ENCODE measurements at regions not wholly inside any gene's neighbourhood (a gene's known extent, or its start where the extent isn't known, plus 50 kb on each side); places are given as distances from the start of the nearest gene placed in this dataset.

GRCh38 chr5:73373814-73374510, 74.6 kb downstream of the FOXD1 start:
- DNase-seq, result no peak

DNA sequence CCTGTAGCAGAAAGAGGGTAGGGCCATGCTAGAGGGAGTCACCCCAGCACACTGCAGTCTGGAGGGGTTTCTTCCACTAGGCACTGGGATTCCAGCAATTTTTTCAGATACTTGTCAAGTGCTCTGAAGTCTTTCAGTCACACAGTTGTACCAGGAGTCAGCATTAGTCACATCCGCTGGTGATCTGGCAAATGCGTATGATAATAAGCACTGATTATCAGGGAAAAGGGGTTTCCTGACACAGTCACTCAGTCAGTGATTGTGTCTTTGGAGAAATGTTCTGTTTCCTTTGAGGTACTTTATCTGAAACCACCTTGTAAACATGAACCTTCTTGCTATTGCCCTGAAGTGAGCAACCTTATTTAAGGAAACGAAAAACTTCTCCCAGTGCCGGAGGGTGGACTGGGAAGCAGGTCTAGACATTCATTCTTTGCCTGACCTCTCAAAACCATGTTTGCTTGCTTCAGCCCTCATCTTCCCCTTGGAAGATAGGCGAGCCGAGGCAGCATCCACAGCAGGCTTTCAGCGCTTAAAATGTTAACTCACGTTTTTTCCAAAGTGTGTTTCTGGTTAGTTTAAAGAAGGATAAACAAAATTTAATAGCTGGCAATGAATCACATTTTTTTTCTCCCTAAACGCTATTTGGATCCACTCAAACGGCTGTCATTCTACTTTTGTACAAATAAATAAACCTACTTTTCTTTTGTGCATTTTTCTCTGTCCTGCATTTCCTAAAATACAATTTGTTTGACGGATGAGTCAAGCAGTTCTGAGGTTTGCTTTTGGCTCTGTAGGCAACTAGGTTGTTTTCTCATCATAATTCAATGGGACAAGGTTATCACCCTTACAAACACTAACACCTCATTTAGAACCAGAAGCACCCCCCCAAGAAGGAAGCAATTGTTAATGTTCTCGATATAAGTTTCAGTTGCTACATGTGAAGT, 77.7 kb downstream of the FOXD1 start:
- no peak for DNase-seq

- DNase-seq, result no peak
Measured at GRCh38 chr5:73370095-73370494, 78.5 kb downstream of the FOXD1 start.

DNA sequence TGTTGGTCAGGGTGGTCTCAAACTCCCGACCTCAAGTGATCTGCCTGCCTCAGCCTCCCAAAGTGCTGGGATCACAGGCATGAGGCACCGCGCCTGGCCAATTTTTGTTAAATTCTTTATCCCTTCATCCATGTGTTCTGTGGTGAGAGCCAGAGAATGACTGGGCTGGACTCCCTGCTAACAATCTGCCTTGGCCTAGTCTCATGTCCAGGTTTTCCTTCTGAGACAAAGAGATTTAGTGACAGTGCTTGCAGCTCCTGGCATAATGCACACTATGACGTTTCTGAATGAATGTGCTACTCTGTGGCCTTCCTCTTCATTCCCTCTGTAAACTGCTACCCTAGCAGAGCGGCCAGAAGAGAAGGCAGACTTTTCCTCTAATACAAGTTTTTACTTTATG, 79.3 kb downstream of the FOXD1 start:
- DNase-seq, result no peak

DNA sequence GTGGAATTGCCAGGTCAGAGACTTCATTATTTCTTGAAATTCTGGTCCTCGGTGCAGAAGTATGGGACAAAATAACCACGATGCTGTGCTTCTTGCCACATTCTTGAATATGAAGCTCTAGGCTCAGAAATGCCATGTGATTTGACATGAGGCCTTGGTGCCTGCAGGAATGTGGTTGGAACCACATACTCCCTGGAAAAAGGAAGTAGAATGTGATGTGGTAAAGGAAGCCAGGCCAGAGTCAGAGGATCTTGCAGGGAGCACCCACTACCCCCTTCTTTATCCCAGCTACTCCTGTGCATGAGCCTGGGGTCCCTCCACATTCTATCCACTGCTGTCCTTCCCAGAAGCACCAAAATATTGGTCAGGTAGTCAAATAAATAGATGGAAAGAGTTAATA, 80.9 kb downstream of the FOXD1 start:
- DNase-seq, result no peak

DNA sequence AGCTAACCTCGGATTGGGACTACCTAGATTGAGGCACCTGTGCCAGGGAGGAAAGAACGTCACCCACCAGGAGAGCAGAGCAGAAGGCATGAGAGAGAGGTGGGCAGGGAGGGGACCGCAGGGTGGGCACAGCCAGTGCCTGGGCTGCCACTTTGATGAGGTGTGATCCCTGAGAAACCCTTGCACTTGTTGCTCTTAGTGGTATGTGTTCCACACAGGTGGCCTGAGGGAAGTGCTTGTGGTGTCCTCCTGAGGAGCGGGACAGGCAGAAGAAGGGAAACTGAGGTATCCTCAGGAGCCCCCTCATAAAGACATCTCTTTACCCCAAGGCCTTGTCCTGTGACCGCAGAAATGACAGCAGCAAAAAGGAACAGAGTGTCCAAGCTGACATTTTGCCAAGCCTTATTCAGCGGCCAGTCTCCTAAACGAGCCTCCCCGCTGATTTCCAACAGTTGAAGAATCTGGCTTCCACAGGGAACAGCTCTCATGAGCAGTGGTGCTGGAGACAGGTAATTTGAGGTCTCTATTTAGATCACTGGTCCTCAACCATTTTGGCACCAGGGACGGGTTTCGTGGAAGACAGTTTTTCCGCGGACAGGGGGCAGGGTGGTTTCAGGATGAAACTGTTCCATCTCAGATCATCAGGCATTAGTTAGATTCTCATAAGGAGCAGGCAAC, 82.4 kb downstream of the FOXD1 start:
- no peak for DNase-seq

GRCh38 chr5:73365301-73365853, 83.2 kb downstream of the FOXD1 start:
- DNase-seq, result no peak

GRCh38 chr5:73363911-73364730, 84.5 kb downstream of the FOXD1 start:
- DNase-seq, result no peak

DNA sequence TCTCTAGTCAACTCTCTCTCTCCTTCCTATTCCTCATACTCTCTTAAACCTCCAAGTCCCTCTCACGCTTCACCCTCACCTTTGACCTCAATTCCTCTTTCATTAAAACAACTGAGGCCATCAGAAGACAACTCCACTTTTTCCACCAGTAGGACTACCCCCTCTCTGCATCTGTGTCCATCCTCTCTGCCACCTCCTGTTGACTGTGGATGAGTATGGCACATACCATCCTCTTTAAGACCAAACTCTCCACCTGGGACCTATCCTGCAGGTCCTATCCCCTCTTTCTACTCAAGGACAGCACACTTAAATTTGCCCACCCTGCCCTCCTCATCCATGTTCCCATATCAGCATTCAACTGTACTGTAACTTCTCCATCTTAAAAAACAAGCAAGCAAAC, 89.2 kb downstream of the FOXD1 start:
- DNase-seq, result no peak

- DNase-seq, result no peak
Measured at GRCh38 chr5:73358366-73358765, 90.2 kb downstream of the FOXD1 start.

DNA sequence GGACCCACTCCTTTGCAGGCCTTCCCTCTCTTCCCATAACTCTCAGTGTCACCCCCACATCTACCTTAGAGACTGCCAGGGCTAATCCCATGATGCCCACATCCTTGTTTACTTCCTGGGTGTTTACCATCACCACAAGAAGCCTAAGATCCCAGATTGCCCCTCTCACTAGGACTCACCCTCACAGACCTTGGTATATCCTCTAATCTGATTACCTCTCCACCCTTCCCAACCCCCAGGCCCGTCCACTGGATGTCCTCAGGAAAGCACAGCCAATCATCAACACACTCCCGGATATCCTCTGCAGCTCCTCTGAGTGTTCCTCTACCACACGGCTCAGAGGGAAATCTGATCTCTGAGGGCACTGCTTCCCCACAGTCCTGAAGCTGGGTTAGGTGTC, 91.0 kb downstream of the FOXD1 start:
- no peak for DNase-seq

GRCh38 chr5:73355108-73355507, 93.5 kb downstream of the FOXD1 start:
- no peak for DNase-seq

DNA sequence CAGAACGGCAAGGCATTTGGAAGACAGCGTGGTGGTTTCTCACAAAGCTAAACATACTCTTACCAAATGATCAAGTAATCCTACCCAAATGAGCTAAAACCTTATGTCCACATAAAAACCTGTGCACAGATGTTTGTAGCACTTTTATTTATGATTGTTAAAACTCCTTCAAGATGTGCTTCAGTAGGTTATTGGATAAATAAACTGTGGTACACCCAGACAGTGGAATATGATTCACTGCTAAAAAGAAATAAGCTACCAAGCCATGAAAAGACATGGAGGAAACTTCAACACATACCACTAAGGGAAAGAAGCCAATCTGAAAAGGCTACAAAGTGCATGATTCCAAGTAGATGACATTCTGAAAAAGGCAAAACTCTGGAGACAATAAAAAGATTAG, 94.2 kb downstream of the FOXD1 start:
- DNase-seq, result no peak

- DNase-seq, result no peak
Measured at GRCh38 chr5:73352649-73353230, 95.8 kb downstream of the FOXD1 start.

GRCh38 chr5:73352243-73352642, 96.3 kb downstream of the FOXD1 start:
- no peak for DNase-seq

DNA sequence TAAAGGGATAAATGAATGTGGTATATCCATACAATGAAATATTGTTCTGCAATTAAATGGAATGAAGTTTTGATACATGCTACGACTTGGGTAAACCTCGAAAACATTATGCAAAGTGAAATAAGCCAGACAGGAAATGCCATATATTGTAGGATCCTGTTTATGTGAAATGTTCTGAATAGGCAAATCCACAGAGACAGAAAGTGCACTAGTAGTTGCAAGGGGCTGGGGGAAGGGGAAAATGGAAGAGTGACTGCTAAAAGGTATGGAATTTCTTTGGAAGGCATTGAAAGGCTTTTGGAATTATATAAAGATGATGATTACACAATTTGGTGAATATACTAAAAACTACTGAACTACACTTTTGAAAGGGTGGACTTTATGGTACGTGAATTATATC, 97.0 kb downstream of the FOXD1 start:
- DNase-seq, result no peak

DNA sequence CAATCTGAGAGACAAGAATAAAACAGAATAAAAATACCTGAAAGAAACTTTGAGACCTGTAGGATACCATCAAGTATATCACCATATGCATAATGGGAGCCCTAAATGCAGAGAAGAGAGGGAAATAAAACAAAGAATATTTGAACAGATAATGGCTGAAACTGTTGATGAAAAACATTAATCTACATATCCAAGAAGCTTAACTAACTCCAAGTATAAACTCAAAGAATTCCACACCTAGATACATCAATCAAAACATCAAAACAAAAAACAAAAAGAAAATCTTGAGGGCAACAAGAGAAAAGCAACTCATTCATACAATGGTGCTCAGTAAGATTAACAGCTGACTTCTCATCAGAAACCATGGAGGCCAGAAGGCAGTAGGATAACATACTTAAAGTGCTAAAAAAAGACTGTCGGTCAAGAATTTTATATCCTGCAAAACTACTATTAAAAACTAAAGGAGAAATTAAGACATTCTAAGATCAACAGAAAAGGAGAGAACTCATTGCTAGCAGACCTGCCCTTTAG, 101.6 kb downstream of the FOXD1 start:
- DNase-seq, result no peak

DNA sequence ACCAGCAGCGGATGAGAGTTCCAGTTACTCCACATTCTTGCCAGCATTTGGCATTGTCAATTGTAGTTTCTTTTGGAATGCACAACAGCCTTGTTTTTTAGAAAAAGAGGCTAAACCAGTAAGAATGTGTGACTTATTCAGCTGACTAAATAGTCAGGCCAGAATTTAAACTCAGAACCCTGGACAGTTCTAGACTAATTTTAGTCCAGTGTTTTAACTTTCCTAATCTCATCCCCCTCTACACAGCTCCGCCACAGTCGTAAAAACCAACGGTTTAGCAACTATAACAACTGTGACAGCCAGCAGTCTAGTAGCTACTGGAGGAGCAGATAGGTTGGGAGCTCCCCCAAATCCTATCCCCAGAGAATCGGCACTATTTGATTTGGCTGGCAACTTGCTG, 103.7 kb downstream of the FOXD1 start:
- DNase-seq, result no peak

GRCh38 chr5:73339711-73340110, 108.9 kb downstream of the FOXD1 start:
- DNase-seq, result no peak

- no peak for DNase-seq
Measured at GRCh38 chr5:73339051-73339575, 109.5 kb downstream of the FOXD1 start.

DNA sequence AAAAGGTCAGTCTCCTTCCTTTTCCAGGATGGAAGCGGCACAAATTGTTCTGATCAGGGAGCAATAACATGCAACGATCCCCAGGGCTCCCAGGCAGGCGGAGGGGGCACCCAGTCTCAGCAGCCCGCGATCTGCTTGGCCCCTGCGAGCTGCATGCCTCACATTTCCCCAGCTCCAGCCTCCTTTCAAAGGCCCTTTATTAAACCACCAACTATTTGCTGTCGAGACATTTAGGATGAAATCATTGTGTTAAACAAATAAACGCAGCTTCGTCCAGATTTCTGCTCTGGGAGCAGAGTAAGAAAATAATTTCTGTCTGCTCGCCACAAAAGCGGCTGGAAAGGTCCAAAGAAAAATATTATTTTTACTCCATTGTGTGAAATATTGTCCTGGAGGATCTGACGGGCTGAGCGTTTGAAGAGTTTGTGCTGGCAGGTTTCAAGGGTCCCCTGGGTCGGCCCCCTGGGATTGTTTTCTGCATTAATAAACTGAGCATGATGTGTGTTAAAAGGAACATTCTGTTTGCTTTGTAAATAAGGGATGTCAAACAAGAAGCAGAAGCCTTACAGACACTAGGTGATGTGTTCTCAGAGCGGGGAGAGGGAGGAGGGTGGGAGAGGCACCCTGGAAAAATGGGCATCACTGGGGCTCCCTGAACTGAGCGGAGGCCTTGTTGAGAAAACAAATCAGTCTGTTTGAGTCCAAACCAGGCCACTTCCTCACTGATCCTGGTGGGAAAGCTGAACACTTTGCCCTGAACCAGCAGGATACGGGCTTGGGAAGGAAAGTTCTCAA, 110.1 kb downstream of the FOXD1 start:
- no peak for DNase-seq

Data from effector CD4-positive, alpha-beta T cell (primary cell).